Mesendoderm (in vitro differentiated cells): ENCODE measurements at regions not wholly inside any gene's neighbourhood (a gene's known extent, or its start where the extent isn't known, plus 50 kb on each side); places are given as distances from the start of the nearest gene placed in this dataset.
A peak's percentile ranks its signal among the peaks of the same experiment; 100 is the strongest.

Experiments used
- DNase-seq: peaks from one replicate; pipeline ENCODE4 v3.0.0; 2013
- H2AK5ac ChIP-seq: 2 replicates; pipeline ENCODE4 v1.6.1; 2013; ENCODE audit warnings: low read length, inconsistent platforms
- H2BK120ac ChIP-seq: 2 replicates; pipeline ENCODE4 v1.6.1; 2013; ENCODE audit warnings: low read depth, mild to moderate bottlenecking, low read length, moderate library complexity, mixed read lengths
- H2BK15ac ChIP-seq: replicated peaks from 2 replicates; pipeline ENCODE4 v1.6.1; 2013; ENCODE audit warnings: low read depth, mild to moderate bottlenecking, moderate library complexity
- H2BK5ac ChIP-seq: 2 replicates; pipeline ENCODE4 v1.6.1; 2013; ENCODE audit warnings: low read length, inconsistent platforms
- H3K18ac ChIP-seq: 2 replicates; pipeline ENCODE4 v1.6.1; 2013; ENCODE audit warnings: mild to moderate bottlenecking, low read length, mixed read lengths
- H3K23ac ChIP-seq: one replicate; pipeline ENCODE4 v1.6.1; 2013; ENCODE audit warnings: low read length
- H3K27ac ChIP-seq: 2 replicates; pipeline ENCODE4 v1.5.1; 2013; ENCODE audit warnings: low read depth, mild to moderate bottlenecking, inconsistent platforms, low read length, moderate library complexity
- H3K27me3 ChIP-seq: 2 replicates; pipeline ENCODE4 v1.6.1; 2013; ENCODE audit warnings: low read length, control low read depth, mild to moderate bottlenecking, inconsistent platforms; ENCODE audit not compliant: insufficient read depth, poor library complexity
- H3K36me3 ChIP-seq: 2 replicates; pipeline ENCODE4 v1.6.1; 2013; ENCODE audit warnings: low read length, inconsistent platforms; ENCODE audit not compliant: control insufficient read depth, insufficient read depth
- H3K4ac ChIP-seq: one replicate; pipeline ENCODE4 v1.6.1; 2013; ENCODE audit warnings: low read depth, mild to moderate bottlenecking, low read length, moderate library complexity
- H3K4me1 ChIP-seq: 2 replicates; pipeline ENCODE4 v1.6.1; 2013; ENCODE audit warnings: low read depth, low read length, inconsistent platforms; ENCODE audit not compliant: control insufficient read depth
- H3K4me2 ChIP-seq: 2 replicates; pipeline ENCODE4 v1.6.1; 2013; ENCODE audit warnings: low read length
- H3K4me3 ChIP-seq: 2 replicates; pipeline ENCODE4 v1.5.1; 2013; ENCODE audit warnings: mild to moderate bottlenecking, low read length
- H3K56ac ChIP-seq: one replicate; pipeline ENCODE4 v1.6.1; 2013; ENCODE audit warnings: low read length
- H3K79me1 ChIP-seq: 2 replicates; pipeline ENCODE4 v1.6.1; 2013; ENCODE audit warnings: low read length, inconsistent platforms
- H3K79me2 ChIP-seq: 2 replicates; pipeline ENCODE4 v1.6.1; 2013; ENCODE audit warnings: mild to moderate bottlenecking, low read length; ENCODE audit not compliant: control insufficient read depth, insufficient read depth
- H3K9ac ChIP-seq: 2 replicates; pipeline ENCODE4 v1.6.1; 2013; ENCODE audit warnings: low read length, inconsistent platforms
- H4K5ac ChIP-seq: one replicate; pipeline ENCODE4 v1.6.1; 2013; ENCODE audit warnings: low read length
- H4K8ac ChIP-seq: one replicate; pipeline ENCODE4 v1.6.1; 2013; ENCODE audit warnings: low read depth, mild to moderate bottlenecking, control low read depth, low read length, moderate library complexity
- WGBS: extraction: QIAGEN DNeasy Blood & Tissue Kit; methylation state at CpG from one replicate; pipeline ENCODE4 v1.1.7; 2013; ENCODE audit warnings: low lambda C conversion rate, missing lambda C conversion rate; ENCODE audit not compliant: insufficient coverage; ENCODE audit errors: extremely low coverage; 5-methylcytosine and 5-hydroxymethylcytosine counted together

GRCh38 chr19:5396963-5397362 lies 56.4 kb upstream of the PTPRS start:
- no peak overlapping the region for H3K23ac ChIP-seq
- H3K4ac ChIP-seq: no peak overlapping the region
- H3K56ac ChIP-seq: no peak overlapping the region
- H3K79me1 ChIP-seq: no peaks in the 10 kb centered on the region
- no peak overlapping the region for H2AK5ac ChIP-seq
- H3K27ac ChIP-seq: no peak overlapping the region
- no peak overlapping the region for H2BK5ac ChIP-seq
- no peak overlapping the region for H3K9ac ChIP-seq
- no peak overlapping the region for H2BK15ac ChIP-seq
- H4K5ac ChIP-seq: no peak overlapping the region
- H2BK120ac ChIP-seq: no peak overlapping the region
- WGBS: no CpG with 5 or more reads among the region's 3 CpGs
- no peak for DNase-seq
- H3K79me2 ChIP-seq: no peaks in the 10 kb centered on the region
- no peak overlapping the region for H3K18ac ChIP-seq
- H3K4me2 ChIP-seq: no peak overlapping the region
- H3K4me3 ChIP-seq: no peak overlapping the region
- H3K4me1 ChIP-seq: no peaks in the 10 kb centered on the region
- H3K36me3 ChIP-seq: no peaks in the 10 kb centered on the region
- no peaks in the 10 kb centered on the region for H3K27me3 ChIP-seq
- H4K8ac ChIP-seq: no peak overlapping the region

DNA sequence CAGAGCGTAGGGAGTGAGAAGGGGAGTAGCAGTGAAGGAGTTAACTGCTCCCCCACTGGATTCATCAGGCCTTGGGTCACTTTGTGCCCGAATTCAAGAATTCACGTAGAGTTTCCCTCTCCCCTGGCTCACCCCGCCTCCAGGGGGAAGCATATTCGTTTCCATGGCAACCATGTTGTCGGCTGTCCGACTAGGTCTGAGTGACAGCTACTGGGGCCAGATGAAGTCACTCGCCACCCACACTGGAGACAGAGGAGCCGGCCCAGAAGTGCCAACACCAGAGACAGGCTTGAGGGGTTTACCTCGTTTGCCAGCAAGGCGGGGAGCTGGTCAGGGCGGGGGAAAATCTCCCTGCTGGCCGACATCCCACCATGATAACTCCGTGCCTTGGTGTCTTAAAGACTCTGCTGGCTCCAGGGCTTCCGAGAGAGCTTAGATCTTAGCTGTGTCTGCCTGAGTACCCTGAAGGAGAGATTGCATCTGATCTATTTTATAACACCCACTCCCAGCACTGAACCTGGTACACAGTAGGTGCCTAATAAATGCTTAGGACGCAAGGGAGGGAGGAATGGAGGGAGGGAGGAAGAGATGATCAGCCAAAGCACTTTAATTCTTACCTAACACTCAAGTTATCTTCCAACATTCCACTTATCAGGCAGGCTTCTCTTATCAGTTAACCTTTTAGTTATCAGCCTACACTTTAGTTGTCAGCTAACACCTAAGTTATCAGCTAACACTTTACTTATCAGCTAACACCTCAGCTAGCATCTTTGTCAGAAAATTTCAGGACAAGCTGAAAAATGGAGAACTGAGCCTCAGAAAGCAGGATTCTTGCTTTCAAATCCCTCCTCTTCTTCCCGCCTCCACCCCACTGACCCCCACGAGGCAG lies 57.2 kb upstream of the ZNRF4 start:
- no peak overlapping the region for H2BK5ac ChIP-seq
- H3K18ac ChIP-seq: no peak overlapping the region
- no peaks in the 10 kb centered on the region for H3K79me1 ChIP-seq
- H3K23ac ChIP-seq: no peak overlapping the region
- H2AK5ac ChIP-seq: no peak overlapping the region
- no peak overlapping the region for H4K8ac ChIP-seq
- no peak overlapping the region for H2BK120ac ChIP-seq
- no peak overlapping the region for H3K4me3 ChIP-seq
- peak; percentile 94 for DNase-seq
- H3K4me1 ChIP-seq: no peaks in the 10 kb centered on the region
- no peak overlapping the region for H4K5ac ChIP-seq
- no peak overlapping the region for H3K56ac ChIP-seq
- no peaks in the 10 kb centered on the region for H3K36me3 ChIP-seq
- no peak overlapping the region for H3K9ac ChIP-seq
- no peaks in the 10 kb centered on the region for H3K27me3 ChIP-seq
- H3K4ac ChIP-seq: no peak overlapping the region
- H3K79me2 ChIP-seq: no peaks in the 10 kb centered on the region
- H2BK15ac ChIP-seq: no peak overlapping the region
- WGBS: no CpG with 5 or more reads among the region's 18 CpGs
- no peak overlapping the region for H3K27ac ChIP-seq
- H3K4me2 ChIP-seq: no peak overlapping the region

GRCh38 chr19:5398693-5399057 lies 56.5 kb upstream of the ZNRF4 start:
- WGBS: no CpG with 5 or more reads among the region's 3 CpGs
- H3K27me3 ChIP-seq: no peaks in the 10 kb centered on the region

DNA sequence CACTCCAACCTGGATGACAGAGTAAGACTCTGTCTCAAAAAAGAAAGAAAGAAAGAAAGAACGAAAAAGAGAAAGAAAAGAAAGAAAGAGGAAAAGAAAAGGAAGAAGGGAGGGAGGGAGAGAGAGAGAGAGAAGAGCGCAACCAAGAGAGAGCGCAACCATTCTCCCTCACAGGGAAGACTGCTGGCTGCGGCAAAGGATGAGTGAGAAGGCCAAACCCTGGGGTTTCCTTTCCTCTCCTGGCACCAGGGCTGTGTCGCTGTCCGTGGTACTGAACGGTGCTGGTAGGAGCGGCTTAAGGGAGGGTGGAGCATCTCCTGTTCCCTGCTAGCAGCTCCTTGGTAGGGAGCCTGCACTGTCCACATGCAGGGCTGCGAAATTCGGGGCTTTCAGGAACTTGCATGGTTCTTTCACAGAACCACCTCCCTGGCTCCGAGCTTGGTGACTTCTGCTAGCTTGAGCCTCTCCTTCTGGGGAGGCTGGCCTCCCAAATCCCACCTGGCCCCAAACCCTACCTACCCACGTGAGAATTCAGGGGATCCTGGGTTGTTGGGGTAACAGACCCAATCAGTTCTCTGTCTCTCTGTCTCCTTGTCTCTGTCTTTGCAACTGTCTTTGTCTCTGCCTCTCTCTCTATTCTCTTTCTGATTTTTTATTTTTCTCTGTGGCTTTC lies 51.1 kb upstream of the ZNRF4 start:
- Histone ChIP-seq H3K79me2 (no peaks in the 10 kb centered on the region), H2BK15ac (no peak overlapping the region), H3K9ac (no peak overlapping the region), H3K4me1 (no peaks in the 10 kb centered on the region), H3K27ac (no peak overlapping the region), H3K4me2 (no peak overlapping the region), H2BK5ac (no peak overlapping the region), H4K8ac (no peak overlapping the region), H3K79me1 (no peaks in the 10 kb centered on the region), H2BK120ac (no peak overlapping the region), H3K18ac (no peak overlapping the region), H3K4ac (no peak overlapping the region), H3K36me3 (no peaks in the 10 kb centered on the region), H3K4me3 (no peak overlapping the region), H3K23ac (no peak overlapping the region), H4K5ac (no peak overlapping the region), H3K27me3 (no peaks in the 10 kb centered on the region), H2AK5ac (no peak overlapping the region), H3K56ac (no peak overlapping the region)
- DNase-seq: peak; percentile 95
- no CpG with 5 or more reads among the region's 12 CpGs for WGBS

More at GRCh38 chr19:5398693-5399057, 56.5 kb upstream of the ZNRF4 start:
- Histone ChIP-seq H3K4me1 (no peaks in the 10 kb centered on the region), H3K23ac (no peak overlapping the region), H3K9ac (no peak overlapping the region), H3K27ac (no peak overlapping the region), H3K4me2 (no peak overlapping the region), H2BK5ac (no peak overlapping the region), H3K4ac (no peak overlapping the region), H2BK15ac (no peak overlapping the region), H4K8ac (no peak overlapping the region), H3K79me1 (no peaks in the 10 kb centered on the region), H4K5ac (no peak overlapping the region), H2BK120ac (no peak overlapping the region), H3K79me2 (no peaks in the 10 kb centered on the region), H3K4me3 (no peak overlapping the region), H3K36me3 (no peaks in the 10 kb centered on the region), H3K18ac (no peak overlapping the region), H3K56ac (no peak overlapping the region), H2AK5ac (no peak overlapping the region)
- DNase-seq: no peak
